OCI-LY7 (cell line): ENCODE measurements at regions not wholly inside any gene's neighbourhood (a gene's known extent, or its start where the extent isn't known, plus 50 kb on each side); places are given as distances from the start of the nearest gene placed in this dataset.

Source experiments
- BruUV-seq: library from RNA; stranded (reverse); fragments of 400-500 nt; replicated peaks from 2 replicates; lab custom pipeline; 2021; lab: Mats Ljungman, UMichigan
- CTCF ChIA-PET: fragments of 300-600 bp; sonication (Branson Sonifier 250); formaldehyde crosslinking; loops from one replicate; lab custom pipeline; 2022; ENCODE audit warnings: antibody characterized with exemption; ENCODE audit not compliant: unreplicated experiment; lab: Charles Lee
- POLR2A ChIA-PET: fragments of 300-600 bp; sonication (Branson Sonifier 250); formaldehyde crosslinking; loops from one replicate; lab custom pipeline; 2022; ENCODE audit warnings: antibody characterized with exemption; lab: Charles Lee
- DNase-seq: peaks from one replicate; pipeline ENCODE4 v3.0.0-alpha.2; 2015; ENCODE audit warnings: low spot score
- H2AFZ ChIP-seq: fragments of 200-600 bp; sonication (generic), shearing (Covaris generic); 2 replicates; pipeline ENCODE4 v1.6.1; 2014; ENCODE audit warnings: mild to moderate bottlenecking, antibody characterized with exemption, low read length, moderate library complexity
- H3K27ac ChIP-seq: fragments of 200-600 bp; sonication (generic); 2 replicates; pipeline ENCODE4 v1.5.1; 2014; ENCODE audit warnings: mixed run types, low read depth, mild to moderate bottlenecking, moderate library complexity, low read length, inconsistent platforms; ENCODE audit not compliant: poor library complexity, severe bottlenecking
- H3K36me3 ChIP-seq: fragments of 200-600 bp; sonication (generic); 2 replicates; pipeline ENCODE4 v1.6.1; 2014; ENCODE audit warnings: mild to moderate bottlenecking, antibody characterized with exemption, low read length, moderate library complexity, mixed read lengths; ENCODE audit not compliant: insufficient read depth
- H3K4me1 ChIP-seq: fragments of 200-600 bp; sonication (generic); 2 replicates; pipeline ENCODE4 v1.5.1; 2014; ENCODE audit warnings: mild to moderate bottlenecking, low read length; ENCODE audit not compliant: insufficient read depth, poor library complexity, severe bottlenecking
- H3K4me2 ChIP-seq: fragments of 200-600 bp; sonication (generic); 2 replicates; pipeline ENCODE4 v1.6.1; 2014; ENCODE audit warnings: mild to moderate bottlenecking, low read length
- H3K4me3 ChIP-seq: fragments of 200-600 bp; sonication (generic); 2 replicates; pipeline ENCODE4 v1.5.1; 2014; ENCODE audit warnings: mild to moderate bottlenecking, low read depth, low read length; ENCODE audit not compliant: poor library complexity, severe bottlenecking
- H3K79me2 ChIP-seq: fragments of 200-600 bp; sonication (generic); 2 replicates; pipeline ENCODE4 v1.6.1; 2016; ENCODE audit warnings: low read depth, mild to moderate bottlenecking, low read length, moderate library complexity, mixed read lengths; ENCODE audit not compliant: insufficient read depth
- H3K9me2 ChIP-seq: fragments of 200-600 bp; sonication (generic); 2 replicates; pipeline ENCODE4 v1.6.1; 2016; ENCODE audit warnings: mild to moderate bottlenecking, low read length, mixed read lengths; ENCODE audit not compliant: insufficient read depth
- H3K9me3 ChIP-seq: fragments of 200-600 bp; sonication (generic); 2 replicates; pipeline ENCODE4 v1.6.1; 2014; ENCODE audit warnings: mild to moderate bottlenecking, mixed run types, low read length, mixed read lengths
- H4K20me1 ChIP-seq: fragments of 200-600 bp; sonication (generic); 2 replicates; pipeline ENCODE4 v1.6.1; 2014; ENCODE audit warnings: mild to moderate bottlenecking, antibody characterized with exemption, low read length, moderate library complexity, mixed read lengths; ENCODE audit not compliant: insufficient read depth
- CTCF ChIP-seq: fragments of 200-600 bp; sonication (generic); conservative IDR thresholded peaks from 2 replicates; pipeline ENCODE4 v1.5.1; 2014; ENCODE audit warnings: mild to moderate bottlenecking, antibody characterized with exemption, low read length, moderate library complexity, mixed read lengths
- EZH2phosphoT487 ChIP-seq: fragments of 200-600 bp; sonication (generic); IDR thresholded peaks from 2 replicates; pipeline ENCODE4 v1.6.1; 2018; ENCODE audit warnings: low read depth, borderline replicate concordance, mild to moderate bottlenecking, mixed run types, antibody characterized with exemption, low read length, moderate library complexity, mixed read lengths
- intact Hi-C: fragments of 100-400 bp; cut with micrococcal nuclease; formaldehyde crosslinking; loops from one replicate; pipeline ENCODE4 v1.10.0; 2022; ENCODE audit not compliant: unreplicated experiment

- Histone ChIP-seq H3K9me3 (no peaks in the 10 kb centered on the region), H3K4me3 (no peak overlapping the region), H4K20me1 (no peaks in the 10 kb centered on the region), H2AFZ (no peak overlapping the region), H3K9me2 (no peaks in the 10 kb centered on the region), H3K4me2 (no peak overlapping the region), H3K27ac (no peak overlapping the region), H3K4me1 (no peaks in the 10 kb centered on the region), H3K79me2 (no peaks in the 10 kb centered on the region), H3K36me3 (no peaks in the 10 kb centered on the region)
- intact Hi-C loops, result no loop called here
- DNase-seq, result peak; percentile 2
- BruUV-seq, result no TSS peak
- ChIA-PET POLR2A (interaction anchor here (0.7 to 1.1 kb wide), 2 partner anchors 10 to 21 kb away, joined by 3 to 4 read pairs; no protein-coding TSS in a partner anchor), CTCF (no interaction called here)
- no peak for TF ChIP-seq EZH2phosphoT487
- peak; percentile 61 for TF ChIP-seq CTCF
Measured at GRCh38 chr1:214823311-214824117, 220.5 kb downstream of the CENPF start.

GRCh38 chr1:214824763-214825162, 221.8 kb downstream of the CENPF start:
- Histone ChIP-seq H3K4me3 (no peak overlapping the region), H3K4me2 (no peak overlapping the region), H3K36me3 (no peaks in the 10 kb centered on the region), H3K9me2 (no peaks in the 10 kb centered on the region), H3K27ac (no peak overlapping the region), H4K20me1 (no peaks in the 10 kb centered on the region), H3K79me2 (no peaks in the 10 kb centered on the region), H3K4me1 (no peaks in the 10 kb centered on the region), H3K9me3 (no peaks in the 10 kb centered on the region), H2AFZ (no peak overlapping the region)
- no peak for DNase-seq
- no TSS peak for BruUV-seq
- TF ChIP-seq CTCF (no peak), EZH2phosphoT487 (no peak)
- ChIA-PET CTCF (no interaction called here), POLR2A (interaction anchor here (0.6 kb wide), 1 partner anchor 22 kb away, joined by 4 read pairs; no protein-coding TSS in a partner anchor)
- intact Hi-C loops, result no loop called here

GRCh38 chr1:214826619-214827018, 223.6 kb downstream of the CENPF start:
- TF ChIP-seq CTCF (no peak), EZH2phosphoT487 (no peak)
- no peaks in the 10 kb centered on the region for H4K20me1 ChIP-seq
- no TSS peak for BruUV-seq
- H3K4me2 ChIP-seq, result no peak overlapping the region
- no peaks in the 10 kb centered on the region for H3K79me2 ChIP-seq
- ChIA-PET CTCF (no interaction called here), POLR2A (no interaction called here)
- H3K4me3 ChIP-seq, result no peak overlapping the region
- H2AFZ ChIP-seq, result no peak overlapping the region
- no peaks in the 10 kb centered on the region for H3K9me3 ChIP-seq
- no peaks in the 10 kb centered on the region for H3K9me2 ChIP-seq
- H3K36me3 ChIP-seq, result no peaks in the 10 kb centered on the region
- DNase-seq, result no peak
- intact Hi-C loops, result no loop called here
- no peaks in the 10 kb centered on the region for H3K4me1 ChIP-seq
- H3K27ac ChIP-seq, result no peak overlapping the region
